ENCODE measurements at regions not wholly inside any gene's neighbourhood (a gene's known extent, or its start where the extent isn't known, plus 50 kb on each side); places are given as distances from the start of the nearest gene placed in this dataset.
"Not testable (repeated sequence)": the region's sequence is repeated elsewhere in the genome, so short reads cannot be mapped to it uniquely, and the experiment has no call there.

- Histone ChIP-seq H3K4me3 (ENCODE audit: low read depth, low read length) (no peak overlapping the region), H3K27me3 (ENCODE audit: control insufficient read depth, insufficient read depth, low read length) (no peaks in the 10 kb centered on the region; the same call in 1 of the 2 replicates), H3K36me3 (ENCODE audit: control insufficient read depth, insufficient read depth, low read length) (no peaks in the 10 kb centered on the region)
- CTCF ChIA-PET, result interaction anchor here (0.6 kb wide), 1 partner anchor 303 kb away, joined by 3 read pairs; no protein-coding TSS in a partner anchor
- POLR2A ChIA-PET, result no interaction called here
- TF ChIP-seq, protein P1, sequence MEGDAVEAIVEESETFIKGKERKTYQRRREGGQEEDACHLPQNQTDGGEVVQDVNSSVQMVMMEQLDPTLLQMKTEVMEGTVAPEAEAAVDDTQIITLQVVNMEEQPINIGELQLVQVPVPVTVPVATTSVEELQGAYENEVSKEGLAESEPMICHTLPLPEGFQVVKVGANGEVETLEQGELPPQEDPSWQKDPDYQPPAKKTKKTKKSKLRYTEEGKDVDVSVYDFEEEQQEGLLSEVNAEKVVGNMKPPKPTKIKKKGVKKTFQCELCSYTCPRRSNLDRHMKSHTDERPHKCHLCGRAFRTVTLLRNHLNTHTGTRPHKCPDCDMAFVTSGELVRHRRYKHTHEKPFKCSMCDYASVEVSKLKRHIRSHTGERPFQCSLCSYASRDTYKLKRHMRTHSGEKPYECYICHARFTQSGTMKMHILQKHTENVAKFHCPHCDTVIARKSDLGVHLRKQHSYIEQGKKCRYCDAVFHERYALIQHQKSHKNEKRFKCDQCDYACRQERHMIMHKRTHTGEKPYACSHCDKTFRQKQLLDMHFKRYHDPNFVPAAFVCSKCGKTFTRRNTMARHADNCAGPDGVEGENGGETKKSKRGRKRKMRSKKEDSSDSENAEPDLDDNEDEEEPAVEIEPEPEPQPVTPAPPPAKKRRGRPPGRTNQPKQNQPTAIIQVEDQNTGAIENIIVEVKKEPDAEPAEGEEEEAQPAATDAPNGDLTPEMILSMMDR (IDR thresholded peaks at IDR 0.05; ENCODE audit: insufficient read depth, low read depth, low read length), result no peak
- DNase-seq (ENCODE audit: low read depth), result no peak
Measured at GRCh38 chr10:28996345-28996744, 292.5 kb upstream of the LYZL1 start.

DNA sequence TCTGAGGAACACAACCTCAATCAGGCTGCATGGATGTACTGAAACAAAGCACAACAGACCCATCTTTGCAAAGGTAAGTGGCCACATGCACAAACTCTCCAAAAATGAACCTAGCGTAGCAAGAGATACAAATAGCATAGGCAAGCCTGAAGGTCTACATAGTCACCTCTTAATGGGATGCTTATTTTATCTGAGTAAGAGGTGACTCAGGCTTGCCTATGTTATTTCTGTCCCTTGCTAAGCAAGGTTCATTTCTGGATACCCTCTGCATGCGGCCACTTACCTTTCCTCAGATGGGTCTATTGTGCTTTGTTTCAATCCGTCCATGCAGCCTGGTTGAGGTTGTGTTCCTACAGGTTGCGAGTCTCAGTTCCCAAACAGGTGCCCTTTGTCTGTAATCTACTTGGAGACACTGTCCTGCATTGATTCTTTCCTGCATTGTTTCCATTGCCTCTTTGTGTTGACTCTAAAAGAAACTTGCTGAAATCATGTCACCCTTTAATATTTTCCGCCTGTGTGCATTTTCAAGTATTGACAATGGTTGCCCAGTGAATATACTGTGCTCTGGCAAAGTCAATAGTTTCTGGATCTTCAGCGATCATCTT is 291.8 kb upstream of the LYZL1 start:
- DNase-seq (ENCODE audit: low read depth), result no peak
- TF ChIP-seq, protein P1 (IDR thresholded peaks at IDR 0.05; ENCODE audit: insufficient read depth, low read depth, low read length), result no peak
- CTCF ChIA-PET, result no interaction called here
- Histone ChIP-seq H3K4me3 (ENCODE audit: low read depth, low read length) (no peak overlapping the region), H3K27me3 (ENCODE audit: control insufficient read depth, insufficient read depth, low read length) (no peaks in the 10 kb centered on the region; the same call in 1 of the 2 replicates), H3K36me3 (ENCODE audit: control insufficient read depth, insufficient read depth, low read length) (no peaks in the 10 kb centered on the region)
- POLR2A ChIA-PET, result no interaction called here

DNA sequence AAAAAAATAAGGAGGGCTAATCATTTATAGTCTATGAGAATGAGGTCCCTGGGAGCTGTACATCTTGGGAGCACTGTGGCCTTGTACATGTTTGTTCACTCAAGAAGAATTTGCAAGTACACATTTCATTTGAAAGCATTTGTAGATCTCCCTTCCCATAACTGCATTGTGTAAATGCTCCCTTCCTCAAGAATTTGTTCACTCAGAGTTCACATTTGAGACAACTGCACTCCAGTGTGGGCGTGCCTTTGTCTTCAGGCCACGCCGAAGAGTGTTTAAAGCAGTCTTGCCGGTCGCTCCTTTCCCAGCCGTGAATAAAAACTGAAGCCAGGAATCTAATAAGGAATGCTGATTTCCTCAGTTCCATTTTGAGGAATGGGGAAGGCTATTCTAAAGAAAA is 291.1 kb upstream of the LYZL1 start:
- no peak for DNase-seq (ENCODE audit: low read depth)
- no peak overlapping the region for H3K4me3 ChIP-seq (ENCODE audit: low read depth, low read length)
- no peaks in the 10 kb centered on the region for H3K36me3 ChIP-seq (ENCODE audit: control insufficient read depth, insufficient read depth, low read length)
- H3K27me3 ChIP-seq (ENCODE audit: control insufficient read depth, insufficient read depth, low read length), result no peaks in the 10 kb centered on the region; the same call in 1 of the 2 replicates
- TF ChIP-seq, protein P1 (IDR thresholded peaks at IDR 0.05; ENCODE audit: insufficient read depth, low read depth, low read length), result no peak
- CTCF ChIA-PET, result no interaction called here
- POLR2A ChIA-PET, result no interaction called here

DNA sequence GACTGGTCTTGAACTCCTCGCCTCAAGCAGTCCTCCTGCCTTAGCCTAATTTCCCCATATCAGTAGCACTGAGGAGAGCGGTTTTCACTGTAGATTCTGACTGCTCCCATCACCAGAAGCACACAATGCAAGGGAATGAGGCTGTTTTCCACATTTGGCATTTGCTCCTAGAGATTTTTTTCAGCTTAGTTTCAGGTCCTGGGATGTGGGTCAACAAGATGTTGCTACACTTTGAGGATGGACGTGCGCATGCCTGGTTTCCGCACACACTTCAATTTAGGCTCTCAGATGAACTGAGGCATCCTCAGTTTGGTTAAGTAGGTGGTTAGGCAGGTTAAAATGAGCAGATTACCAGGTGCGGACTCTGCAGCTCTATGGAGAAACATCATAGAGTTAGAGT is 287.1 kb upstream of the LYZL1 start:
- POLR2A ChIA-PET, result no interaction called here
- DNase-seq (ENCODE audit: low read depth), result no peak
- TF ChIP-seq, protein P1 (IDR thresholded peaks at IDR 0.05; ENCODE audit: insufficient read depth, low read depth, low read length), result no peak
- CTCF ChIA-PET, result interaction anchor here (2.6 kb wide), 1 partner anchor 10 kb away, joined by 9 read pairs; no protein-coding TSS in a partner anchor
- Histone ChIP-seq H3K27me3 (ENCODE audit: control insufficient read depth, insufficient read depth, low read length) (no peaks in the 10 kb centered on the region; the same call in 1 of the 2 replicates), H3K4me3 (ENCODE audit: low read depth, low read length) (no peak overlapping the region), H3K36me3 (ENCODE audit: control insufficient read depth, insufficient read depth, low read length) (no peaks in the 10 kb centered on the region)

- DNase-seq (ENCODE audit: low read depth); H3K36me3 ChIP-seq (ENCODE audit: control insufficient read depth, insufficient read depth, low read length); H3K27me3 ChIP-seq (ENCODE audit: control insufficient read depth, insufficient read depth, low read length); H3K4me3 ChIP-seq (ENCODE audit: low read depth, low read length); POLR2A ChIA-PET; CTCF ChIA-PET: not testable (repeated sequence)
Measured at GRCh38 chr10:29003014-29003413, 285.9 kb upstream of the LYZL1 start.

- Histone ChIP-seq H3K4me3 (ENCODE audit: low read depth, low read length) (no peak overlapping the region), H3K36me3 (ENCODE audit: control insufficient read depth, insufficient read depth, low read length) (no peaks in the 10 kb centered on the region), H3K27me3 (ENCODE audit: control insufficient read depth, insufficient read depth, low read length) (no peaks in the 10 kb centered on the region; the same call in none of the 2 replicates)
- no peak for DNase-seq (ENCODE audit: low read depth)
- TF ChIP-seq, protein P1 (IDR thresholded peaks at IDR 0.05; ENCODE audit: insufficient read depth, low read depth, low read length), result no peak
- ChIA-PET CTCF (no interaction called here), POLR2A (no interaction called here)
Measured at GRCh38 chr10:29005988-29006387, 282.9 kb upstream of the LYZL1 start.

All from BJ (cell line).